ENCODE measurements at regions not wholly inside any gene's neighbourhood (a gene's known extent, or its start where the extent isn't known, plus 50 kb on each side); places are given as distances from the start of the nearest gene placed in this dataset.

- Histone ChIP-seq H3K27me3 (ENCODE audit: control insufficient read depth, insufficient read depth, low read length) (no peaks in the 10 kb centered on the region), H3K4me3 (ENCODE audit: low read depth, low read length) (no peak overlapping the region), H3K36me3 (ENCODE audit: control insufficient read depth, insufficient read depth, low read length) (no peaks in the 10 kb centered on the region)
- no peak for DNase-seq (ENCODE audit: low read depth)
- TF ChIP-seq, protein P1, sequence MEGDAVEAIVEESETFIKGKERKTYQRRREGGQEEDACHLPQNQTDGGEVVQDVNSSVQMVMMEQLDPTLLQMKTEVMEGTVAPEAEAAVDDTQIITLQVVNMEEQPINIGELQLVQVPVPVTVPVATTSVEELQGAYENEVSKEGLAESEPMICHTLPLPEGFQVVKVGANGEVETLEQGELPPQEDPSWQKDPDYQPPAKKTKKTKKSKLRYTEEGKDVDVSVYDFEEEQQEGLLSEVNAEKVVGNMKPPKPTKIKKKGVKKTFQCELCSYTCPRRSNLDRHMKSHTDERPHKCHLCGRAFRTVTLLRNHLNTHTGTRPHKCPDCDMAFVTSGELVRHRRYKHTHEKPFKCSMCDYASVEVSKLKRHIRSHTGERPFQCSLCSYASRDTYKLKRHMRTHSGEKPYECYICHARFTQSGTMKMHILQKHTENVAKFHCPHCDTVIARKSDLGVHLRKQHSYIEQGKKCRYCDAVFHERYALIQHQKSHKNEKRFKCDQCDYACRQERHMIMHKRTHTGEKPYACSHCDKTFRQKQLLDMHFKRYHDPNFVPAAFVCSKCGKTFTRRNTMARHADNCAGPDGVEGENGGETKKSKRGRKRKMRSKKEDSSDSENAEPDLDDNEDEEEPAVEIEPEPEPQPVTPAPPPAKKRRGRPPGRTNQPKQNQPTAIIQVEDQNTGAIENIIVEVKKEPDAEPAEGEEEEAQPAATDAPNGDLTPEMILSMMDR (IDR thresholded peaks at IDR 0.05; ENCODE audit: insufficient read depth, low read length, poor library complexity, severe bottlenecking): no peak
These were observed 71.6 kb upstream of the UBAC2 start for GRCh38 chr13:99129050-99129449.

GRCh38 chr13:99129951-99130350, 70.7 kb upstream of the UBAC2 start:
- TF ChIP-seq, protein P1 (IDR thresholded peaks at IDR 0.05; ENCODE audit: insufficient read depth, low read length, poor library complexity, severe bottlenecking): no peak
- H3K27me3 ChIP-seq (ENCODE audit: control insufficient read depth, insufficient read depth, low read length): no peaks in the 10 kb centered on the region
- DNase-seq (ENCODE audit: low read depth): no peak
- no peak overlapping the region for H3K4me3 ChIP-seq (ENCODE audit: low read depth, low read length)
- no peaks in the 10 kb centered on the region for H3K36me3 ChIP-seq (ENCODE audit: control insufficient read depth, insufficient read depth, low read length)

DNA sequence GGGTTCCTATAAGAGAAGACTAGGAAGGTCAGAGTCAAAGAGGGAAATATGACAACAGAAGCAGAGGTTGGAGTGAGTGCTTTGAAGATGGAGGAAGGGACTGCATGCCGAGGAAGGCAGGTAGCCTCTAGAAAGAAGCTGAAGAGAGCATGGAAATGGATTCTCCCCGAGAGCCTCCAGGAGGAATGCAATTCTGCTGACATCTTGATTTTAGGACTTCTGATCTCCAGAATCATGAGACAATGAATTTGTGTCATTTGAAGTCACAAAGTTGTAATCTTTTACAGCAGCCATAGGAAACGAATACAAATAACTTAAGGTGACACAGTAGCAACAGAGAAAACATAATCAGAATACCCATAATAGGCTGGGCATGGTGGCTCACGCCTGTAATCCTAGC, 69.2 kb upstream of the UBAC2 start:
- Histone ChIP-seq H3K27me3 (ENCODE audit: control insufficient read depth, insufficient read depth, low read length) (no peaks in the 10 kb centered on the region), H3K4me3 (ENCODE audit: low read depth, low read length) (no peak overlapping the region), H3K36me3 (ENCODE audit: control insufficient read depth, insufficient read depth, low read length) (no peaks in the 10 kb centered on the region)
- TF ChIP-seq, protein P1 (IDR thresholded peaks at IDR 0.05; ENCODE audit: insufficient read depth, low read length, poor library complexity, severe bottlenecking): no peak
- DNase-seq (ENCODE audit: low read depth): no peak

DNA sequence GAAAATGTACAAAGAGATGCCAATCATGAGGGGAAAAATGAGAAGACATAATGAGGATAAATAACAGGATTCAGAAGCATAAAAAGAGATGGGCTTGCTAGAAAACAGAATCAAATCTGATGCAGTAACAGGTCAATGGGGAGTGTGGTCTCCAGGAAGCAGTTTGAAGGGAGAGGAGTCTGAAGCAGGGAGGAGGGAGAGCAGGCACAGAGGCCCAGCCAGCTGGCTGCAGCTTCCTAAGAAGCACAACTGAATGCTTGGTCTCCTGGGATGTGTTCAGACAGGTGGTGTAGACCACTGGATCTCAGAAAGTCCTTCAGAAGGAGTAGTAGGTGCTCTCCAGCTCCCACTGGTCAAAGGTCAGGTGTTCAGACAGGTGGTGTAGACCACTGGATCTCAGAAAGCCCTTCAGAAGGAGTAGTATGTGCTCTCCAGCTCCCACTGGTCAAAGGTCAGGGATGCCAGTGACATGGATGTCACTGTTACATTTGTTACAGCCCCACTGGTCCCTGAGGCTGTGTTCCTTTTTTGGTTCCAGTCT, 68.3 kb upstream of the UBAC2 start:
- TF ChIP-seq, protein P1 (IDR thresholded peaks at IDR 0.05; ENCODE audit: insufficient read depth, low read length, poor library complexity, severe bottlenecking): no peak
- no peaks in the 10 kb centered on the region for H3K27me3 ChIP-seq (ENCODE audit: control insufficient read depth, insufficient read depth, low read length)
- no peaks in the 10 kb centered on the region for H3K36me3 ChIP-seq (ENCODE audit: control insufficient read depth, insufficient read depth, low read length)
- no peak overlapping the region for H3K4me3 ChIP-seq (ENCODE audit: low read depth, low read length)
- no peak for DNase-seq (ENCODE audit: low read depth)

GRCh38 chr13:99133230-99133629, 67.4 kb upstream of the UBAC2 start:
- Histone ChIP-seq H3K4me3 (ENCODE audit: low read depth, low read length) (no peak overlapping the region), H3K27me3 (ENCODE audit: control insufficient read depth, insufficient read depth, low read length) (no peaks in the 10 kb centered on the region), H3K36me3 (ENCODE audit: control insufficient read depth, insufficient read depth, low read length) (no peaks in the 10 kb centered on the region)
- TF ChIP-seq, protein P1 (IDR thresholded peaks at IDR 0.05; ENCODE audit: insufficient read depth, low read length, poor library complexity, severe bottlenecking): no peak
- DNase-seq (ENCODE audit: low read depth): no peak

GRCh38 chr13:99133848-99134247, 66.8 kb upstream of the UBAC2 start:
- no peak for DNase-seq (ENCODE audit: low read depth)
- Histone ChIP-seq H3K4me3 (ENCODE audit: low read depth, low read length) (no peak overlapping the region), H3K36me3 (ENCODE audit: control insufficient read depth, insufficient read depth, low read length) (no peaks in the 10 kb centered on the region), H3K27me3 (ENCODE audit: control insufficient read depth, insufficient read depth, low read length) (no peaks in the 10 kb centered on the region)
- TF ChIP-seq, protein P1 (IDR thresholded peaks at IDR 0.05; ENCODE audit: insufficient read depth, low read length, poor library complexity, severe bottlenecking): no peak
